GM19463 (cell line): ENCODE measurements at regions not wholly inside any gene's neighbourhood (a gene's known extent, or its start where the extent isn't known, plus 50 kb on each side); places are given as distances from the start of the nearest gene placed in this dataset.

Source experiments
- ATAC-seq: cut with Tn5 transposase; IDR thresholded peaks from one replicate; pipeline ENCODE4 v1.9.1; 2021; ENCODE audit warnings: mild to moderate bottlenecking, moderate library complexity; ENCODE audit not compliant: unreplicated experiment

DNA sequence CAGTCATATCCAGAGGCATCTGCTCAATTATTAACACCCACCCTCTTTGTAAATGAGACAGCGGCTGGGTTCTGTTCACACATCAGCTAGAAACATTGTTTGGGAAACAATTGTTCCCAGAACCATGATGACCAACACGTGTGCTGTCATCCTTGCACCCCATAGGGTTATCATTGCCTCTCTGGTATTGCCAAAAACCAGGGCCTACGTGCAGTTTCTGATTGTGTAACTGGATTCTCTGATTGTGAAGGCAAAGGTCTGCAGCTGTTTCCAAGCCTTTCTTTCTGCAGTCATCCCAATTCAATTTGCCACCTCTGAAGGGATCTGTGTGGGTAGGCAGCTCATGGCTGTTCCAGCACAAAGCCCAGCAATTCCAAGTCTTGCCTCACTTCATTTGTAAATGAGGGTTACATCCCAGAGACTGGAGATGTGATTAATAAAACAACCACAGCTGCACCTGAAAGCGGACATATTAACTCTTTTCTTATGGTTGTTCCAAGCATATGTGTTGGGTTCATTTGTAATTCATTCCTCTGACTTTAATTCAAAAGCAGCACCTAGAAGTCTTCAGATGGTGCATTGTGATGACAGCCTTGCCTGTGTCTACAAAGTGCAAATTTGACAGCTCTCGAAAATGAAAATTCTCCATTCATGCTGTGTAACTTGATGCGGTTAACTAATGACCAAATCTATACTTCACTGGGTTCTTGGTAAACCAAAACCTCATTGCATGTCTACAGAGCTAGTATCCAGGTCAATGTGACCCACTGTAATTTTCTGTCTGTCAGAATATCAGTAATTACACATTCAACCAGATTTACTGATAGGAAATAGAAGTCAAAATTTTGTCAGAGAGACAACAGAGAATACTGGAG lies 66.6 kb downstream of the YIPF5 start:
- ATAC-seq = no peak

DNA sequence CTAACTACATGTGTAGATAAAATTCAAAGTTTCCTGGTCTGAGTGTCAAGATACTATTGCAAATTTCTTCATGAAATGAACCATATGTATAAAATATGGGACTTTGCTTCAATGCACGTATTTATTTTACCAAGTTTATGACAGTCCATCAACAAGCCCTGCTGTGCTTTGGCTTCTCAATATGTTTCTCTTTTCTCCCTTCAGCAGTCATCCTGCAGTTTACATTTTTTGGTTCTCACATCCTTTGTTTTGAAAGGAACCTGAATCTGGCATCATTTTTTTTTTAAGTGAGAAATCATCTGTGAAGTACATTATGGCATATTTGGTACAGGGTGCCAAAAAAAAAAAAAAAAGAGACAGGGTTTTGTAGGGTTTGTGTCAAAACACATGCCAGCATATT lies 65.1 kb downstream of the YIPF5 start:
- ATAC-seq = no peak

DNA sequence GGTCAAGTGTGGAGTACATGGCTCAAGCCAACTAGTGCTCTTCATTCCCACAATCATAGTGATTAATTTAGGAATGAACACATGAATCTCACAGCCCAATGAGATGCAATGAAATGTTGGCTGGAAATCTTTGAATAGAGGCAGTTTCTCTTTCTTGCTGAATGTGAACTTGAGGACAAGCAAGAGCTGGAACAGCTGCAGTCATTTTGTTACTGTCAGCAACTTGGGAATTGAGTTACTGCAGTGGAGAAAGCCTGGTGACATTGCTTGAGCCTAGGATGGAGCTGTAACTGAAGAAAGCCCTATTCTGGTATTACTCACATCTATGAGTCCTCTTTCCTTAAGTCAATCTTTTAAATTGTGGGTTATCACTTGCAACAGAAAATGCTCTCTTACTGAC lies 62.3 kb downstream of the YIPF5 start:
- no peak for ATAC-seq
